GM12878 (cell line): ENCODE measurements at regions not wholly inside any gene's neighbourhood (a gene's known extent, or its start where the extent isn't known, plus 50 kb on each side); places are given as distances from the start of the nearest gene placed in this dataset.

Source experiments
- ATAC-seq: fragments of 200-7000 bp; cut with Tn5 transposase; 3 replicates; pipeline ENCODE4 v1.9.1; 2020; ENCODE audit warnings: mild to moderate bottlenecking, moderate library complexity
- BruUV-seq: library from RNA; stranded (reverse); fragments of 400-500 nt; replicated peaks from 2 replicates; lab custom pipeline; 2021; lab: Mats Ljungman, UMichigan
- CTCF ChIA-PET: fragments of 300-600 bp; sonication (Branson Sonifier 250); formaldehyde crosslinking; extraction: SDS; loops from one replicate; lab custom pipeline; 2021; ENCODE audit warnings: inconsistent platforms; lab: Yijun Ruan, JAX
- POLR2A ChIA-PET: fragments of 350-600 bp; formaldehyde crosslinking; extraction: SDS; loops from one replicate; lab custom pipeline; 2021; ENCODE audit warnings: inconsistent platforms; lab: Charles Lee
- RAD21 ChIA-PET: fragments of 300-600 bp; sonication (Branson Sonifier 250); formaldehyde crosslinking; loops from one replicate; lab custom pipeline; 2023; ENCODE audit warnings: antibody characterized with exemption; ENCODE audit not compliant: unreplicated experiment; lab: Charles Lee
- SMC1A ChIA-PET: fragments of 300-600 bp; sonication (Branson Sonifier 250); formaldehyde crosslinking; loops from one replicate; lab custom pipeline; 2023; ENCODE audit not compliant: unreplicated experiment, uncharacterized antibody; lab: Charles Lee
- DNase-seq: peaks from one replicate; pipeline ENCODE4 v3.0.0-alpha.2; 2011; ENCODE audit warnings: low read depth, low spot score
- FAIRE-seq: peaks from 3 replicates; lab custom pipeline; 2011; peaks lifted over from hg19 to GRCh38; lab: Jason Lieb, UNC
- H2AFZ ChIP-seq: 2 replicates; pipeline ENCODE4 v1.6.0; 2011; ENCODE audit warnings: low read depth, low read length, control low read depth; ENCODE audit not compliant: control insufficient read depth
- H3K27ac ChIP-seq: 2 replicates; pipeline ENCODE4 v1.5.1; 2011; ENCODE audit warnings: control low read depth; ENCODE audit not compliant: control insufficient read depth, insufficient read depth
- H3K27me3 ChIP-seq, 2 experiments: replicated peaks in 1 of 2; 2 replicates each; pipeline versions ENCODE4 v1.6.0 to v1.6.1; 2011; ENCODE audit warnings: low read length in 1 of 2; ENCODE audit not compliant: control insufficient read depth in 2 of 2, insufficient read depth in 2 of 2
- H3K36me3 ChIP-seq, 2 experiments: 2 replicates each; pipeline ENCODE4 v1.5.1; 2011; ENCODE audit warnings: low read length in 1 of 2; ENCODE audit not compliant: control insufficient read depth in 2 of 2, insufficient read depth in 2 of 2
- H3K4me1 ChIP-seq: 2 replicates; pipeline ENCODE4 v1.6.1; 2011; ENCODE audit warnings: mild to moderate bottlenecking, low read length, moderate library complexity, mixed read lengths; ENCODE audit not compliant: control insufficient read depth, insufficient read depth
- H3K4me2 ChIP-seq: 2 replicates; pipeline ENCODE4 v1.6.0; 2011; ENCODE audit warnings: control low read depth; ENCODE audit not compliant: control insufficient read depth, insufficient read depth
- H3K4me3 ChIP-seq: fragments of 200-600 bp; sonication (generic); 2 replicates; pipeline ENCODE4 v1.5.1; 2016
- H3K79me2 ChIP-seq: 2 replicates; pipeline ENCODE4 v1.6.0; 2011; ENCODE audit warnings: low read length; ENCODE audit not compliant: control insufficient read depth, insufficient read depth
- H3K9ac ChIP-seq: 2 replicates; pipeline ENCODE4 v1.8.0; 2011; ENCODE audit warnings: low read length, control low read depth, mixed read lengths; ENCODE audit not compliant: control insufficient read depth, insufficient read depth
- H3K9me3 ChIP-seq: replicated peaks from 3 replicates; pipeline ENCODE4 v1.5.1; 2011; ENCODE audit warnings: mild to moderate bottlenecking, low read length; ENCODE audit not compliant: control insufficient read depth, insufficient read depth
- H4K20me1 ChIP-seq: 2 replicates; pipeline ENCODE4 v1.6.0; 2011; ENCODE audit not compliant: control insufficient read depth, insufficient read depth
- CEBPB ChIP-seq, 2 experiments: fragments of 150-350 bp in 1 of 2; IDR thresholded peaks; 2 replicates each; pipeline ENCODE4 v1.6.1; 2012 to 2014; ENCODE audit warnings: low read depth in 2 of 2, low read length in 2 of 2, borderline replicate concordance in 1 of 2, inconsistent platforms in 1 of 2
- DPF2 ChIP-seq: fragments of 450-650 bp; IDR thresholded peaks from 2 replicates; pipeline ENCODE4 v1.6.1; 2017; ENCODE audit warnings: mild to moderate bottlenecking
- ETV6 ChIP-seq, 2 experiments: fragments of 450-650 bp in 1 of 2; IDR thresholded peaks in 1 of 2; conservative IDR thresholded peaks in 1 of 2; 2 replicates each; pipeline ENCODE4 v1.6.1; 2014; ENCODE audit warnings: antibody characterized with exemption in 1 of 2, borderline replicate concordance in 1 of 2, low read depth in 1 of 2, mild to moderate bottlenecking in 1 of 2, moderate library complexity in 1 of 2
- FOXM1 ChIP-seq: IDR thresholded peaks from 2 replicates; pipeline ENCODE4 v1.6.1; 2012; ENCODE audit warnings: low read depth, mild to moderate bottlenecking, inconsistent platforms, low read length, moderate library complexity
- RAD21 ChIP-seq: IDR thresholded peaks from 2 replicates; pipeline ENCODE4 v1.6.1; 2011; ENCODE audit warnings: mild to moderate bottlenecking, low read depth, low read length, moderate library complexity; ENCODE audit not compliant: insufficient read depth
- SIN3A ChIP-seq: IDR thresholded peaks from 2 replicates; pipeline ENCODE4 v1.6.1; 2012; ENCODE audit warnings: low read depth, low read length, improper control_type of control experiment
- SMC3 ChIP-seq: IDR thresholded peaks from 2 replicates; pipeline ENCODE4 v1.6.1; 2011; ENCODE audit warnings: low read length, improper control_type of control experiment, borderline replicate concordance
- SUPT20H ChIP-seq: IDR thresholded peaks from 2 replicates; pipeline ENCODE4 v1.6.1; 2011; ENCODE audit warnings: low read depth, mild to moderate bottlenecking, low read length, moderate library complexity, borderline replicate concordance; ENCODE audit not compliant: control insufficient read depth
- SUZ12 ChIP-seq: fragments of 200-600 bp; sonication (generic); IDR thresholded peaks from one replicate; pipeline ENCODE4 v1.6.1; 2018; ENCODE audit warnings: antibody characterized with exemption, mild to moderate bottlenecking; ENCODE audit not compliant: unreplicated experiment
- TCF12 ChIP-seq: IDR thresholded peaks from 2 replicates; pipeline ENCODE4 v1.6.1; 2011; ENCODE audit warnings: low read depth, mild to moderate bottlenecking, low read length
- WGBS: methylation state at CpG from one replicate; pipeline ENCODE4 v1.1.6; 2016; ENCODE audit warnings: low lambda C conversion rate; ENCODE audit not compliant: insufficient replicate concordance, insufficient coverage; ENCODE audit errors: missing lambda C conversion rate; 5-methylcytosine and 5-hydroxymethylcytosine counted together
- in situ Hi-C: fragments of 300-500 bp; cut with MboI; formaldehyde crosslinking; loops from 9 replicates; pipeline ENCODE4 v1.14.3; 2018; ENCODE audit warnings: mixed read lengths
- intact Hi-C: fragments of 100-400 bp; cut with micrococcal nuclease; formaldehyde crosslinking; loops from one replicate; pipeline ENCODE4 v1.14.2; 2022; ENCODE audit not compliant: unreplicated experiment
- TF ChIP-seq, protein P1 (sequence below): fragments of 450-650 bp; formaldehyde crosslinking; IDR thresholded peaks from 2 replicates; pipeline ENCODE4 v1.4.0; 2020; ENCODE audit warnings: mild to moderate bottlenecking, moderate library complexity
- TF ChIP-seq, protein P2 (sequence below): fragments of 450-650 bp; IDR thresholded peaks from 2 replicates; pipeline ENCODE4 v1.6.1; 2017; ENCODE audit warnings: mild to moderate bottlenecking, moderate library complexity
- TF ChIP-seq, protein P3 (sequence below): fragments of 450-650 bp; conservative IDR thresholded peaks from 2 replicates; pipeline ENCODE4 v1.6.1; 2017; ENCODE audit warnings: mild to moderate bottlenecking, moderate library complexity

DNA sequence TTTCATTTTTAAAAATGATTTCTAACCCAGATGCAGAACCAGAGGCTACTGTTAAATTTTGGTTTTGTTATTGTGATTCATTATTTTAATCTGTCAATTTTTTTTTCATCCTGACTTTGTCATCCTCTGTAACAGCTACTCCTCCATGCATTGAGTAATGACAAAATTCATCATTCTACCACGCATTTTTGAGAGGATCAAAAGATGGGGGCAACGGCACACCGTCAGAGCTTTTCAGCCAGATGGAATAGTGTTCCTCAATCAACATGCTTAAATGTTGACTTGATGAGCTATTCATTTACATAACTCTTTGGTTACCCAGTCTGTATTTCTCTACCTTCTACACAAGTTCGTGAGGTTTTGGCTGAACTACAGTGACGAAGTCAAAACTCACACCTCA, 486.3 kb downstream of the EFNB2 start:
- WGBS = 43% methylated on average over 5 of the region's 5 CpGs
- ChIA-PET CTCF (no interaction called here), RAD21 (no interaction called here), SMC1A (interaction anchor here (0.6 to 1.5 kb wide), 3 partner anchors 16 to 148 kb away, joined by 3 to 4 read pairs (median 3); no protein-coding TSS in a partner anchor), POLR2A (no interaction called here)
- Histone ChIP-seq H3K36me3 (no peaks in the 10 kb centered on the region), H3K4me3 (no peak overlapping the region), H2AFZ (no peak overlapping the region), H3K27me3 (no peaks in the 10 kb centered on the region), H3K79me2 (no peaks in the 10 kb centered on the region), H3K9ac (no peak overlapping the region), H3K27ac (no peak overlapping the region), H3K9me3 (no peaks in the 10 kb centered on the region), H3K4me2 (no peak overlapping the region), H4K20me1 (no peaks in the 10 kb centered on the region), H3K4me1 (no peaks in the 10 kb centered on the region)
- ATAC-seq (no peak), FAIRE-seq (no peak), DNase-seq (no peak)
- intact Hi-C loops (no loop called here), in situ Hi-C loops (no loop called here)
- BruUV-seq = no TSS peak
- TF ChIP-seq ETV6 (conservative IDR thresholded peaks at IDR 0.05 in 1 of 2, IDR thresholded peaks at IDR 0.05 in 1 of 2; ENCODE audit: borderline replicate concordance in 1 of 2, low read depth in 1 of 2) (no peak), SUPT20H (no peak), SUZ12 (no peak), TCF12 (no peak), SIN3A (no peak), FOXM1 (no peak), CEBPB (IDR thresholded peaks at IDR 0.05; ENCODE audit: borderline replicate concordance in 1 of 2, low read depth in 2 of 2, low read length in 2 of 2) (no peak), RAD21 (no peak), SMC3 (no peak), DPF2 (no peak)
- TF ChIP-seq, protein P1, sequence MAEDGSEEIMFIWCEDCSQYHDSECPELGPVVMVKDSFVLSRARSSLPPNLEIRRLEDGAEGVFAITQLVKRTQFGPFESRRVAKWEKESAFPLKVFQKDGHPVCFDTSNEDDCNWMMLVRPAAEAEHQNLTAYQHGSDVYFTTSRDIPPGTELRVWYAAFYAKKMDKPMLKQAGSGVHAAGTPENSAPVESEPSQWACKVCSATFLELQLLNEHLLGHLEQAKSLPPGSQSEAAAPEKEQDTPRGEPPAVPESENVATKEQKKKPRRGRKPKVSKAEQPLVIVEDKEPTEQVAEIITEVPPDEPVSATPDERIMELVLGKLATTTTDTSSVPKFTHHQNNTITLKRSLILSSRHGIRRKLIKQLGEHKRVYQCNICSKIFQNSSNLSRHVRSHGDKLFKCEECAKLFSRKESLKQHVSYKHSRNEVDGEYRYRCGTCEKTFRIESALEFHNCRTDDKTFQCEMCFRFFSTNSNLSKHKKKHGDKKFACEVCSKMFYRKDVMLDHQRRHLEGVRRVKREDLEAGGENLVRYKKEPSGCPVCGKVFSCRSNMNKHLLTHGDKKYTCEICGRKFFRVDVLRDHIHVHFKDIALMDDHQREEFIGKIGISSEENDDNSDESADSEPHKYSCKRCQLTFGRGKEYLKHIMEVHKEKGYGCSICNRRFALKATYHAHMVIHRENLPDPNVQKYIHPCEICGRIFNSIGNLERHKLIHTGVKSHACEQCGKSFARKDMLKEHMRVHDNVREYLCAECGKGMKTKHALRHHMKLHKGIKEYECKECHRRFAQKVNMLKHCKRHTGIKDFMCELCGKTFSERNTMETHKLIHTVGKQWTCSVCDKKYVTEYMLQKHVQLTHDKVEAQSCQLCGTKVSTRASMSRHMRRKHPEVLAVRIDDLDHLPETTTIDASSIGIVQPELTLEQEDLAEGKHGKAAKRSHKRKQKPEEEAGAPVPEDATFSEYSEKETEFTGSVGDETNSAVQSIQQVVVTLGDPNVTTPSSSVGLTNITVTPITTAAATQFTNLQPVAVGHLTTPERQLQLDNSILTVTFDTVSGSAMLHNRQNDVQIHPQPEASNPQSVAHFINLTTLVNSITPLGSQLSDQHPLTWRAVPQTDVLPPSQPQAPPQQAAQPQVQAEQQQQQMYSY (CRISPR knock-in tag) = no peak
- TF ChIP-seq, protein P2, sequence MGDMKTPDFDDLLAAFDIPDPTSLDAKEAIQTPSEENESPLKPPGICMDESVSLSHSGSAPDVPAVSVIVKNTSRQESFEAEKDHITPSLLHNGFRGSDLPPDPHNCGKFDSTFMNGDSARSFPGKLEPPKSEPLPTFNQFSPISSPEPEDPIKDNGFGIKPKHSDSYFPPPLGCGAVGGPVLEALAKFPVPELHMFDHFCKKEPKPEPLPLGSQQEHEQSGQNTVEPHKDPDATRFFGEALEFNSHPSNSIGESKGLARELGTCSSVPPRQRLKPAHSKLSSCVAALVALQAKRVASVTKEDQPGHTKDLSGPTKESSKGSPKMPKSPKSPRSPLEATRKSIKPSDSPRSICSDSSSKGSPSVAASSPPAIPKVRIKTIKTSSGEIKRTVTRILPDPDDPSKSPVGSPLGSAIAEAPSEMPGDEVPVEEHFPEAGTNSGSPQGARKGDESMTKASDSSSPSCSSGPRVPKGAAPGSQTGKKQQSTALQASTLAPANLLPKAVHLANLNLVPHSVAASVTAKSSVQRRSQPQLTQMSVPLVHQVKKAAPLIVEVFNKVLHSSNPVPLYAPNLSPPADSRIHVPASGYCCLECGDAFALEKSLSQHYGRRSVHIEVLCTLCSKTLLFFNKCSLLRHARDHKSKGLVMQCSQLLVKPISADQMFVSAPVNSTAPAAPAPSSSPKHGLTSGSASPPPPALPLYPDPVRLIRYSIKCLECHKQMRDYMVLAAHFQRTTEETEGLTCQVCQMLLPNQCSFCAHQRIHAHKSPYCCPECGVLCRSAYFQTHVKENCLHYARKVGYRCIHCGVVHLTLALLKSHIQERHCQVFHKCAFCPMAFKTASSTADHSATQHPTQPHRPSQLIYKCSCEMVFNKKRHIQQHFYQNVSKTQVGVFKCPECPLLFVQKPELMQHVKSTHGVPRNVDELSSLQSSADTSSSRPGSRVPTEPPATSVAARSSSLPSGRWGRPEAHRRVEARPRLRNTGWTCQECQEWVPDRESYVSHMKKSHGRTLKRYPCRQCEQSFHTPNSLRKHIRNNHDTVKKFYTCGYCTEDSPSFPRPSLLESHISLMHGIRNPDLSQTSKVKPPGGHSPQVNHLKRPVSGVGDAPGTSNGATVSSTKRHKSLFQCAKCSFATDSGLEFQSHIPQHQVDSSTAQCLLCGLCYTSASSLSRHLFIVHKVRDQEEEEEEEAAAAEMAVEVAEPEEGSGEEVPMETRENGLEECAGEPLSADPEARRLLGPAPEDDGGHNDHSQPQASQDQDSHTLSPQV = no peak
- TF ChIP-seq, protein P3, sequence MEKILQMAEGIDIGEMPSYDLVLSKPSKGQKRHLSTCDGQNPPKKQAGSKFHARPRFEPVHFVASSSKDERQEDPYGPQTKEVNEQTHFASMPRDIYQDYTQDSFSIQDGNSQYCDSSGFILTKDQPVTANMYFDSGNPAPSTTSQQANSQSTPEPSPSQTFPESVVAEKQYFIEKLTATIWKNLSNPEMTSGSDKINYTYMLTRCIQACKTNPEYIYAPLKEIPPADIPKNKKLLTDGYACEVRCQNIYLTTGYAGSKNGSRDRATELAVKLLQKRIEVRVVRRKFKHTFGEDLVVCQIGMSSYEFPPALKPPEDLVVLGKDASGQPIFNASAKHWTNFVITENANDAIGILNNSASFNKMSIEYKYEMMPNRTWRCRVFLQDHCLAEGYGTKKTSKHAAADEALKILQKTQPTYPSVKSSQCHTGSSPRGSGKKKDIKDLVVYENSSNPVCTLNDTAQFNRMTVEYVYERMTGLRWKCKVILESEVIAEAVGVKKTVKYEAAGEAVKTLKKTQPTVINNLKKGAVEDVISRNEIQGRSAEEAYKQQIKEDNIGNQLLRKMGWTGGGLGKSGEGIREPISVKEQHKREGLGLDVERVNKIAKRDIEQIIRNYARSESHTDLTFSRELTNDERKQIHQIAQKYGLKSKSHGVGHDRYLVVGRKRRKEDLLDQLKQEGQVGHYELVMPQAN = no peak
